ENCODE measurements at regions not wholly inside any gene's neighbourhood (a gene's known extent, or its start where the extent isn't known, plus 50 kb on each side); places are given as distances from the start of the nearest gene placed in this dataset.

GRCh38 chr11:119907878-119908572 is 179.0 kb upstream of the NECTIN1 start:
- Histone ChIP-seq H3K4me3 (ENCODE audit: low read depth in 1 of 2, low read length in 2 of 2) (no peak overlapping the region), H3K27me3 (ENCODE audit: control insufficient read depth in 1 of 2, insufficient read depth in 2 of 2, low read length in 2 of 2) (no peaks in the 10 kb centered on the region), H3K36me3 (ENCODE audit: control insufficient read depth in 2 of 2, insufficient read depth in 2 of 2, low read length in 1 of 2) (no peaks in the 10 kb centered on the region), H3K9me3 (ENCODE audit: control insufficient read depth in 2 of 2, insufficient read depth in 1 of 2, low read depth in 1 of 2, low read length in 1 of 2) (no peaks in the 10 kb centered on the region), H3K27ac (ENCODE audit: low read depth in 2 of 2, low read length in 1 of 2) (peak overlapping the region; percentile 79 to 87), H3K4me1 (ENCODE audit: control insufficient read depth in 2 of 2, insufficient read depth in 2 of 2, low read length in 1 of 2) (peaks cover 8 to 23% of the 10 kb centered on the region in 2 donors)
- 23 to 32% methylated on average over 13 to 14 of the region's 14 CpGs for WGBS, 2 donors

GRCh38 chr11:119907122-119907851 is 178.3 kb upstream of the NECTIN1 start:
- H3K27me3 ChIP-seq (ENCODE audit: control insufficient read depth in 1 of 2, insufficient read depth in 2 of 2, low read length in 2 of 2): no peaks in the 10 kb centered on the region
- H3K27ac ChIP-seq (ENCODE audit: low read depth in 2 of 2, low read length in 1 of 2): peak overlapping the region; percentile 79 to 87
- WGBS, 2 donors: 44 to 53% methylated on average over 10 of the region's 10 CpGs
- H3K9me3 ChIP-seq (ENCODE audit: control insufficient read depth in 2 of 2, insufficient read depth in 1 of 2, low read depth in 1 of 2, low read length in 1 of 2): no peaks in the 10 kb centered on the region
- H3K4me3 ChIP-seq (ENCODE audit: low read depth in 1 of 2, low read length in 2 of 2): no peak overlapping the region
- peaks cover 8 to 24% of the 10 kb centered on the region in 2 donors for H3K4me1 ChIP-seq (ENCODE audit: control insufficient read depth in 2 of 2, insufficient read depth in 2 of 2, low read length in 1 of 2)
- H3K36me3 ChIP-seq (ENCODE audit: control insufficient read depth in 2 of 2, insufficient read depth in 2 of 2, low read length in 1 of 2): no peaks in the 10 kb centered on the region

- Histone ChIP-seq H3K9me3 (ENCODE audit: control insufficient read depth in 2 of 2, insufficient read depth in 1 of 2, low read depth in 1 of 2, low read length in 1 of 2) (no peaks in the 10 kb centered on the region), H3K4me1 (ENCODE audit: control insufficient read depth in 2 of 2, insufficient read depth in 2 of 2, low read length in 1 of 2) (peaks cover 8 to 24% of the 10 kb centered on the region in 2 donors), H3K27me3 (ENCODE audit: control insufficient read depth in 1 of 2, insufficient read depth in 2 of 2, low read length in 2 of 2) (no peaks in the 10 kb centered on the region), H3K4me3 (ENCODE audit: low read depth in 1 of 2, low read length in 2 of 2) (no peak overlapping the region), H3K27ac (ENCODE audit: low read depth in 2 of 2, low read length in 1 of 2) (no peak overlapping the region), H3K36me3 (ENCODE audit: control insufficient read depth in 2 of 2, insufficient read depth in 2 of 2, low read length in 1 of 2) (no peaks in the 10 kb centered on the region)
- 71 to 92% methylated on average over 8 of the region's 8 CpGs for WGBS, 2 donors
Observed at GRCh38 chr11:119906376-119906775, 177.4 kb upstream of the NECTIN1 start.

- no peaks in the 10 kb centered on the region for H3K36me3 ChIP-seq (ENCODE audit: control insufficient read depth in 2 of 2, insufficient read depth in 2 of 2, low read length in 1 of 2)
- no peak overlapping the region for H3K4me3 ChIP-seq (ENCODE audit: low read depth in 1 of 2, low read length in 2 of 2)
- peaks cover 8 to 24% of the 10 kb centered on the region in 2 donors for H3K4me1 ChIP-seq (ENCODE audit: control insufficient read depth in 2 of 2, insufficient read depth in 2 of 2, low read length in 1 of 2)
- H3K27me3 ChIP-seq (ENCODE audit: control insufficient read depth in 1 of 2, insufficient read depth in 2 of 2, low read length in 2 of 2): no peaks in the 10 kb centered on the region
- WGBS, 2 donors: 75 to 82% methylated on average over 4 of the region's 4 CpGs
- no peak overlapping the region for H3K27ac ChIP-seq (ENCODE audit: low read depth in 2 of 2, low read length in 1 of 2)
- no peaks in the 10 kb centered on the region for H3K9me3 ChIP-seq (ENCODE audit: control insufficient read depth in 2 of 2, insufficient read depth in 1 of 2, low read depth in 1 of 2, low read length in 1 of 2)
Observed at GRCh38 chr11:119905162-119905561, 176.2 kb upstream of the NECTIN1 start.

- H3K4me3 ChIP-seq (ENCODE audit: low read depth in 1 of 2, low read length in 2 of 2): no peak overlapping the region
- no peaks in the 10 kb centered on the region for H3K27me3 ChIP-seq (ENCODE audit: control insufficient read depth in 1 of 2, insufficient read depth in 2 of 2, low read length in 2 of 2)
- WGBS, 2 donors: 75 to 86% methylated on average over 4 of the region's 4 CpGs
- no peak overlapping the region for H3K27ac ChIP-seq (ENCODE audit: low read depth in 2 of 2, low read length in 1 of 2)
- no peaks in the 10 kb centered on the region for H3K36me3 ChIP-seq (ENCODE audit: control insufficient read depth in 2 of 2, insufficient read depth in 2 of 2, low read length in 1 of 2)
- H3K4me1 ChIP-seq (ENCODE audit: control insufficient read depth in 2 of 2, insufficient read depth in 2 of 2, low read length in 1 of 2): peaks cover 8 to 24% of the 10 kb centered on the region in 2 donors
- no peaks in the 10 kb centered on the region for H3K9me3 ChIP-seq (ENCODE audit: control insufficient read depth in 2 of 2, insufficient read depth in 1 of 2, low read depth in 1 of 2, low read length in 1 of 2)
Observed at GRCh38 chr11:119904531-119905035, 175.6 kb upstream of the NECTIN1 start.

- Histone ChIP-seq H3K4me3 (ENCODE audit: low read depth in 1 of 2, low read length in 2 of 2) (no peak overlapping the region), H3K4me1 (ENCODE audit: control insufficient read depth in 2 of 2, insufficient read depth in 2 of 2, low read length in 1 of 2) (peaks cover 8 to 24% of the 10 kb centered on the region in 2 donors), H3K36me3 (ENCODE audit: control insufficient read depth in 2 of 2, insufficient read depth in 2 of 2, low read length in 1 of 2) (no peaks in the 10 kb centered on the region), H3K27ac (ENCODE audit: low read depth in 2 of 2, low read length in 1 of 2) (peak overlapping the region; percentile 36 to 66), H3K27me3 (ENCODE audit: control insufficient read depth in 1 of 2, insufficient read depth in 2 of 2, low read length in 2 of 2) (no peaks in the 10 kb centered on the region), H3K9me3 (ENCODE audit: control insufficient read depth in 2 of 2, insufficient read depth in 1 of 2, low read depth in 1 of 2, low read length in 1 of 2) (no peaks in the 10 kb centered on the region)
- 64 to 68% methylated on average over 8 of the region's 8 CpGs for WGBS, 2 donors
Observed at GRCh38 chr11:119903821-119904220, 174.8 kb upstream of the NECTIN1 start.

GRCh38 chr11:119903389-119903788 is 174.4 kb upstream of the NECTIN1 start:
- WGBS, 2 donors: 43 to 49% methylated on average over 5 of the region's 5 CpGs
- Histone ChIP-seq H3K4me1 (ENCODE audit: control insufficient read depth in 2 of 2, insufficient read depth in 2 of 2, low read length in 1 of 2) (peaks cover 6 to 22% of the 10 kb centered on the region in 2 donors), H3K27me3 (ENCODE audit: control insufficient read depth in 1 of 2, insufficient read depth in 2 of 2, low read length in 2 of 2) (no peaks in the 10 kb centered on the region), H3K9me3 (ENCODE audit: control insufficient read depth in 2 of 2, insufficient read depth in 1 of 2, low read depth in 1 of 2, low read length in 1 of 2) (no peaks in the 10 kb centered on the region), H3K36me3 (ENCODE audit: control insufficient read depth in 2 of 2, insufficient read depth in 2 of 2, low read length in 1 of 2) (no peaks in the 10 kb centered on the region), H3K27ac (ENCODE audit: low read depth in 2 of 2, low read length in 1 of 2) (peak overlapping the region; percentile 36 to 66), H3K4me3 (ENCODE audit: low read depth in 1 of 2, low read length in 2 of 2) (no peak overlapping the region)

GRCh38 chr11:119902656-119903231 is 173.7 kb upstream of the NECTIN1 start:
- Histone ChIP-seq H3K4me3 (ENCODE audit: low read depth in 1 of 2, low read length in 2 of 2) (no peak overlapping the region), H3K27ac (ENCODE audit: low read depth in 2 of 2, low read length in 1 of 2) (peak overlapping the region; percentile 23 to 66), H3K36me3 (ENCODE audit: control insufficient read depth in 2 of 2, insufficient read depth in 2 of 2, low read length in 1 of 2) (no peaks in the 10 kb centered on the region), H3K9me3 (ENCODE audit: control insufficient read depth in 2 of 2, insufficient read depth in 1 of 2, low read depth in 1 of 2, low read length in 1 of 2) (no peaks in the 10 kb centered on the region), H3K27me3 (ENCODE audit: control insufficient read depth in 1 of 2, insufficient read depth in 2 of 2, low read length in 2 of 2) (no peaks in the 10 kb centered on the region), H3K4me1 (ENCODE audit: control insufficient read depth in 2 of 2, insufficient read depth in 2 of 2, low read length in 1 of 2) (peaks cover 6 to 21% of the 10 kb centered on the region in 2 donors)
- WGBS, 2 donors: 57 to 59% methylated on average over 9 of the region's 9 CpGs

- no peak overlapping the region for H3K27ac ChIP-seq (ENCODE audit: low read depth in 2 of 2, low read length in 1 of 2)
Observed at GRCh38 chr11:119901657-119902577, 172.9 kb upstream of the NECTIN1 start.

More at GRCh38 chr11:119901657-119902577, 172.9 kb upstream of the NECTIN1 start:
- WGBS, 2 donors: 81 to 86% methylated on average over 5 of the region's 5 CpGs
- Histone ChIP-seq H3K4me1 (ENCODE audit: control insufficient read depth in 2 of 2, insufficient read depth in 2 of 2, low read length in 1 of 2) (peaks cover 2 to 17% of the 10 kb centered on the region in 2 donors), H3K4me3 (ENCODE audit: low read depth in 1 of 2, low read length in 2 of 2) (no peak overlapping the region), H3K36me3 (ENCODE audit: control insufficient read depth in 2 of 2, insufficient read depth in 2 of 2, low read length in 1 of 2) (no peaks in the 10 kb centered on the region), H3K9me3 (ENCODE audit: control insufficient read depth in 2 of 2, insufficient read depth in 1 of 2, low read depth in 1 of 2, low read length in 1 of 2) (no peaks in the 10 kb centered on the region), H3K27me3 (ENCODE audit: control insufficient read depth in 1 of 2, insufficient read depth in 2 of 2, low read length in 2 of 2) (no peaks in the 10 kb centered on the region)
